ENCODE measurements at regions not wholly inside any gene's neighbourhood (a gene's known extent, or its start where the extent isn't known, plus 50 kb on each side); places are given as distances from the start of the nearest gene placed in this dataset.
"Not testable (repeated sequence)": the region's sequence is repeated elsewhere in the genome, so short reads cannot be mapped to it uniquely, and the experiment has no call there.

DNA sequence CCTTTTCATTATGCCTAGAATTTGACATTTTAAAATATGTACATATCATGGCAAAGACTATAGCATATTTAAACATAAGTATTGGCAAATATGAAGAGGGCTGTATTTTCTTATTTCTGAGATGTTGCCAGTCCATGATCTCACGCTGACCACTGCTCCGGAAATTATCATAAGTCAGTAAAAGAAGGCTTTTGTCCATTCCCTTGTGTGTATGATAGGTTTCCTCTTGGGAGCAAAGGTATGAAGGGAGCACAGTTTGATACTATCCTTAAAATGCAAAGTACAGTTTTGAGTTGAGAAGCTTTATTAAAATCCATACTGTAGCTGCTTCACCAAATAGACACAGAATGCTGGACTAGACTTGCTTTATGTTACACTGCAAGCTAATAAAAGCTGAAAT is 52.6 kb upstream of the AGA start:
- no peak for DNase-seq (ENCODE audit: low spot score)

DNA sequence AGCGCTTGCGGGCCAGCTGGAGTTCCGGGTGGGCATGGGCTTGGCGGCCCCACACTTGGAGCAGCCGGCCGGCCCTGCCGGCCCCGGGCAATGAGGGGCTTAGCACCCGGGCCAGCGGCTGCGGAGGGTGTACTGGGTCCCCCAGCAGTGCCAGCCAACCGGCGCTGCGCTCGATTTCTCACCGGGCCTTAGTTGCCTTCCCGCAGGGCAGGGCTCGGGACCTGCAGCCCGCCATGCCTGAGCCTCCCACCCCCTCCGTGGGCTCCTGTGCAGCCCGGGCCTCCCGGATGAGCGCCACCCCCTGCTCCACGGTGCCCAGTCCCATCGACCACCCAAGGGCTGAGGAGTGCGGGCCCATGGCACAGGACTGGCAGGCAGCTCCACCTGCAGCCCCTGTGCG is 53.4 kb upstream of the AGA start:
- not testable (repeated sequence) for DNase-seq (ENCODE audit: low spot score)

DNA sequence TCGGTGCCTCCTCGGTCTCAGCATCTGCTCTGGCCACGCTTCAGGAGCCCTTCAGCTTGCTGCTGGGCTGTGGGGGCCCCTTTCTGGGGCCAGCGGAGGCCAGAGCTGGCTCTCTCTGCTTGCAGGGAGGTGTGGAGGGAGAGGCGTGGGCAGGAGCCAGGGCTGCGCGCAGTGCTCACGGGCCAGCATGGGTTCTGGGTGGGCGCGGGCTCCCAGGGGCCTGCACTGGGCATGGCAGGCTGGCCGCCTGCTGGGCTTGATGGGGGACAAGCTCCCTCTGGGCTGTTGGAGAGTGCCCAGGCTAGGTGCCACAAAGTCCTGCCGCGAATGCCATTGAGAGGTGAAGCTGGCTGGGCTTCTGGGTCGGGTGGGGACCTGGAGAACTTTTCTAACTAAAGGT is 57.3 kb upstream of the AGA start:
- no peak for DNase-seq (ENCODE audit: low spot score)

DNA sequence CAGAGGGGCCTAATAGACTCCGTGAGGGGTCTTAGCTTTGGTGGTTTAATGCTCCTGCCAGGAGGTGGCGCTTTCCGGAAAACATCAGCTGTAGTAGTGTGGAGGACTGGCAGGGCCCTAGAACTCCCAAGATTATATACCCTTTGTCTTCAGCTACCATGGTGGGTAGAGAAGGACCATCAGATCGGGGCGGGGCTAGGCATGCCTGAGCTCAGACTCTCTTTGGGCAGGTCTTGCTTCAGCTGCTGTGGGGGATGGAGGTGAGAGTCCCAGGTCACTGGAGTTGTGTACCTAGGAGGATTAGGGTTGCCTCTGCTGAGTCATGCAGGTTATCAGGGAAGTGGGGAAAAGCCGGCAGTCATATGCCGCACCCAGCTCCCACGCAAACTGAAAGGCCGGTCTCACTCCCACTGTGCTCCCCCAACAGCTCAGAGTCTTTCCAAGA is 63.0 kb upstream of the AGA start:
- no peak for DNase-seq (ENCODE audit: low spot score)

DNA sequence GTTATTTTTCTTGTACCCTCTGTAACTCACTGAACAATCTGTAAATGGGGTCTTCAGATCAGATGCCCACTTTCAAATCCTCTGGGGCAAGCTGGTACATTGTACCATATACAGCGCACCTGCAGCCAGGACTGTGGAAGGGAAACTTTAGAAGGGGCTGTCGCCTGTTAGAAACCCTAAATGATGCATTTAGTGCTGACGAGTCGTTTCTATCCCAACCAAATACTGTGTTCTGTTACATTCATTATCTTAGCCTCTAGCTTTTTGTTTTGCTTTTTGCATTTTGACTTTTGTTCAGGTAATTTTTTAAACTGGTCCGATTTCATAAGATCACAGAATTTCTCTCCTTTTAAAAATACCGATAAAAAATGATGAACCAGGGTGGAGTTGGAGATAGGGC is 66.4 kb upstream of the AGA start:
- DNase-seq (ENCODE audit: low spot score), result no peak

DNA sequence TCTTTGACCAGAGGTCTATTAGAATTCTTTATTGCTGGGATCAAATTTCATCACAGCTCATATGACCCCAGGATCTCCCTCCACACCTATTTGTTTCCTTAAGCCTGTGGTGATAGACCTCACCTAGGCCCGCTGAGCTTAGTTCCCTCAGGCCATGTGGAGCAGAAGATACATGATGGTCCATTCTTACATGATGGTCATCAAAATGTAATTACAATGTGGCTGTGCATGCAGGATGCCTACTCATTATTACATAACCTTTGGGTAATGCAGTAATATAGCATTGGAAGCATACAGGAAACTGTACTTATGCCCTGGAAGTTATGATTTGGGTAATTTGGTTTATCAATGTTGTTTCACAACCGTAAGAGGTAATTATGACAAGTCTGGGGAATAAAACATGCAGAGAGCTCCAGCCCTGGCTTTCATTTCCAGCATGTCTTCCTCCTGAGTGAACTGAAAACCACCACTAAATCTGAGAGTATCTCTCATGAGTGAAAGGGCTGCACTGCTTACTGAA is 67.0 kb upstream of the AGA start:
- no peak for DNase-seq (ENCODE audit: low spot score)

DNA sequence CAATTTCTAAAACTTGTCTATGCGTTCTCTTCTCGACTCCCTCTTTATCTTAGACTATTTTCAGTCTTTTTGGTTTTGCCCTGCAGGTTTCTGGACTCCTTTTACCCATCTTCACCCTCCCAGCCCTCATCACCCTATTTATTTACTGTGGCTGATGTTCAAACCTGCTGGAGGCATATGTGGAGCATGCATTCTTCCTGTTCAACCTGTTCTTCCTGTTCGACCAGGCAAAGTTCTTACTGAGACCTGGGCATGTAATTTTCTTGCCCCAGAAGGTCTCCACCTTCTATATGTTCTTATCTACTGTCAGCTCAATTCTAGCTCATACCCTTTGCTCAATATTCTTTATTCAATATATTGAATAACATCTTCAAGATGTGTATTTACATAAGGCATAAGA is 69.4 kb upstream of the AGA start:
- DNase-seq (ENCODE audit: low spot score), result peak; percentile 61

DNA sequence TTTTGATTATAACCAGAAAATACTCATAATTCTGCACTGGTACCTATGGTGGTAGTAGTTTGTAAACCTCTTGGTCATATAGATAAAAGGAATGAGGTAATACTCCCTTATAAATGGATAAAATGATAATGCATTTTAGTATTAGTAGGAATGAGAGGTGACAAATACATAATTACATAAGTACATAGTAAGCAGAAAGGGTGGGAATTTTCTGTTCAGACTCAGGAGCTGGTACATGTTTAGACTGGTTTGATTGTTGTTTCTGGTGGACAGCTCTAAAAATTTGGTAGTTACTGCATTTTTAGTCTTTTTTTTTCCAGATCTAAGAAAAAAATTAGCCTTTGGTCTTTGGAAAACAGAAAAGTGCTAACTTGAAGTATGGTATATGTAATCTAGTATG is 70.4 kb upstream of the AGA start:
- DNase-seq (ENCODE audit: low spot score), result no peak

DNA sequence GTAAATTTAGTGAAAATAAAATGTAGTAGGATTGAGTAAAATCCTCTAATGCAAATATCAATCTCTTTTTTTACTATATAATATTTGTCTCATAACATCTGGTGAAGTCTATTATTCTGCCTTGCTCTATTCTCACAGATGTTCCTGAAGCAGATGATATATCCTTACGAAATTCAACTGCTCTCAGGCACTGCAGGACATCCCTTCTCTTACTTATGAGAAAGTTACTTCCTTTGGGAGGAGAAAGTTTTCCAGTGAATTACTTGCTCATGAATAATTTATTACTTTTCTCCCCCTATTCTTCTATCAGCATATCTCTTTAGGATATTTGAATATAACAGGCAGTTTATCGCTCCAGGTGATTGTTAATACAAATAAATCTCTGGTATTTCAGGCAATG is 75.6 kb upstream of the AGA start:
- DNase-seq (ENCODE audit: low spot score), result no peak

DNA sequence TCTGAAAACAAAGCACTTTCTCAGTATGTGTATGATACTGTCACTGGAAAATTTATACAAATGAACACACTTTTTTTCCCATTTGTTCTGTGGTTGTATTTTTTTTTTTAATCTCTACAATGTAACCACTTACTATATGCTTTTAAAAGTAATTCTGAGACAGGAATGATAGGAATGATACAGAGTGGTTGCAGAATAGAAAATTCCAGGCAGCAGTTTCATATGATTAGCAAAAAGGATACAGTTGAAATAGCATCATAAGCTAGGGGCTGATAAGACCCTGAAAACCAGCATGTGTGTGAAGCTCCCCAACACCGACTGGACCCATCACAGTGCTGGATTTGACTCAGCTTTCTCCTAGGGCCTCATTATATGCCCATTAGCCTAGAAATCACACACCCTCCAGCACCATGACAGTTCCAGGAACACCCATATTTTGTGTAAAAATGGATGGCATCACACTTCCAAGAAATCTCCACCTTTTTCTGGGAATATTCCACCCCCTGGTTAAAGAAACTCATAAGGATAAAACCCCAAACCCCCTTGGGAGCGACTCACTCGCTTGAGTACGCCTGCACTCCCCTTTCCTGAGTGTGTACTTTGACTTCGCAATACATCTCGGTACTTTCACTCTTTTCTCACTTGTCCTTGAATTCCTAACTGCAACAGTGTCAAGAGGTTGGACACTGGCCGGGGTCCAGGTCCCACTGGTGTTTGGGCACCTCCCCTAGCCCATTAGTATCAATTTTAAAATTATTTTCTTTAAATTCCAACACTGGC is 77.4 kb upstream of the AGA start:
- DNase-seq (ENCODE audit: low spot score), result peak; percentile 11

DNA sequence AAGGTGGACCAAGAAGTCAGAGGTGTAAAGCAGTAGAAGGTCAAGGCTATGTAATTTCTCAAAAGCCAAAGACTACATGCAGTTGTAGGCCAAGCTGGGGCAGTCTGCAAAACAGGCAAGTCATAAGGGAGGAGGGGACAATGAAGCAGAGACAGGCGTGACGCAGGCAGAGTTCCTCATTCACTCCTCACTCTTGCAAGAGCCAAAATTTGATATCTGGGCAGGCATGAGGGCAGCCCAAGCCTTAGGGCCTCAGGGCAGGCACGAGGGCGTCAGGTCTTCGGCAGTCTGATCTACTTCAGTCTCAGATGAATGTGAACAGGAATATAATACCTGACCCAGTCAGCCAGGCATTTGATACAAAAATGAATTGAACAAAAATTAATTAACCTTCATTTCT is 86.4 kb upstream of the AGA start:
- DNase-seq (ENCODE audit: low spot score), result no peak

DNA sequence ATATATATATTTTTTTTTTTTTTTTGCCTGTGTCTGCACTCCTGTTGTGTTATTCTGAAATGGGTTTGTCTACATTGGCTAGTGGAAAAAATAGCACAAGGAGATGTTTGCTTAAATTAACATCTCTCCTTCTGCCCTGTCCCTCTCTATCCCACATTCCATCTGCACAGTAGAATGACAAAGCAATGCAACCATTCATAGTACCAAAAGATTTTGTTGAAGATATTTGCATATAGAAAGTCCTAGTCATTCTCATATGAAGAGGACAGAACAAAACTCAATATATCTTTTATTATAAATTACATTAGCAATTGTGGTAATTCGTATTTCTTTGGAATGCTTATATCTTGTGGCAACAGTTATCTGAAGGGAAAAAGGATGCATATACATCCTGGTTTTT is 88.3 kb upstream of the AGA start:
- DNase-seq (ENCODE audit: low spot score), result no peak

DNA sequence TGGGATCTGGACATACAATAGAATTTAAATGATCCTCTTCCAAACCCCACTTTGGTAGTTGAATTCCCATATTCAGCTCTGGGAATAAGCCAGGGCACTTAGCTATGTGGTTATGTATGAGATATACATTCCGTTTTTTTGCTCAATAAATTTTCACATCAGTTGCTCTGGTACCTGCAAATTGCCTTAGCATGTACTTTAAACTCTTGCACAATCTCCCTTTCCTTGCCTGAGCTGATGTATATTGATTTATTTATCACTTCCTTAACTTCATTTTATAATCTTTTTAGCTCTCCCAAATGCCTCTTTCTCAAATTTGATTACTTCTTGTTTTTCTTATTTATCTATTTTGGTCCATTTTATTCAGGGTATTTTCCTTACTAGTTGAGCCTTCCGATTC is 90.1 kb upstream of the AGA start:
- DNase-seq (ENCODE audit: low spot score), result no peak

DNA sequence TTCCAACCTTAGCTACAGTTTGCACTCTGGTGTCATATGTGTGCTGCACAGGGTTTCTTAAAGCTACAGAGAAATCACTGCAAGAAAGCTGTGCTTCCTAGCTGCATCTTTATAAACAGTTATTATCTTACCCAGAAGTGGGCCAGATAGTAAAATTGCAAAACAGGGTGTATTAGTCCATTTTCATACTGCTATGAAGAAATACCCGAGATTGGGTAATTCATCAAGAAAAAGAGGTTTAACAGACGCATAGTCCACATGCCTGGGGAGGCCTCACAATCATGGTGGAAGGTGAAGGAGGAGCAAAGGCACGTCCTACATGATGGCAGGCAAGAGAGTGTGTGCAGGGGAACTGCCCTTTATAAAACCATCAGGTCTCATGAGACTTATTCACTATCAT is 92.6 kb upstream of the AGA start:
- not testable (repeated sequence) for DNase-seq (ENCODE audit: low spot score)

DNA sequence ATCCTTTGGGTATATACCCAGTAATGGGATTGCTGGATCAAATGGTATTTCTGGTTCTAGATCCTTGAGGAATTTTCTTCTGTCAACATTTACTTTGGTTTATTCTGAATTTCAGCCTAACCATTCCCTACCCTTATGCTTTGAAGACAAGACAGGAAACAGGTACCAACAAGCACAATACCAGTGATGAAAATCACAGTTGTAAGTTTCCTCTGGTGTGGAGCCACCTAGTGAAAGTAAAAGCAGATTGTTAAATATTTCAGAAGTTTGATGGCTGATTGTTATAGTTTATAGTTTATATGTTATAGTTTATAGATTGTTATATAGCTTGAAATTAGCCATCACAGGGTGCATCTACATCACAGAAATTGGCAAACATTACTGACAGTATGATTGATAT is 104.5 kb upstream of the AGA start:
- DNase-seq (ENCODE audit: low spot score), result no peak

DNA sequence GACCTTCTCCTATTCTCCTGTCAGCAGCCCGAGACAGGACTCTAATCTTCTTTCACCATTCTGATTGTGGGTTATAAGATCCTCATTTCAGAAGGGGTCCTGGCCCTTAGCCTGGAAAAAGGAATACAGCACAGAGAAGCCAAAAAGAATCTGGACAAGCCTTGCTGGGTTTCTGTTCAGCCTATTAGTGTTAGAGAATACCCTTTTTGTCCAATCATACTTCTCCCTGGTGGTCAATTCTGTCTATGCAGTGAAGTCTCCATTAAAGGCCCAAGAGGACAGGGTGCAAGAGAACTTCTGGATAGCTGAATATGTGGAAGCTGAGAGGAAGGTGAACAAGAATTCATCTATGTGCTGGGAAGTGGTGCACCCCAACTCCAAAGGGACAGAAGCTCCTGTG is 105.7 kb upstream of the AGA start:
- no peak for DNase-seq (ENCODE audit: low spot score)

DNA sequence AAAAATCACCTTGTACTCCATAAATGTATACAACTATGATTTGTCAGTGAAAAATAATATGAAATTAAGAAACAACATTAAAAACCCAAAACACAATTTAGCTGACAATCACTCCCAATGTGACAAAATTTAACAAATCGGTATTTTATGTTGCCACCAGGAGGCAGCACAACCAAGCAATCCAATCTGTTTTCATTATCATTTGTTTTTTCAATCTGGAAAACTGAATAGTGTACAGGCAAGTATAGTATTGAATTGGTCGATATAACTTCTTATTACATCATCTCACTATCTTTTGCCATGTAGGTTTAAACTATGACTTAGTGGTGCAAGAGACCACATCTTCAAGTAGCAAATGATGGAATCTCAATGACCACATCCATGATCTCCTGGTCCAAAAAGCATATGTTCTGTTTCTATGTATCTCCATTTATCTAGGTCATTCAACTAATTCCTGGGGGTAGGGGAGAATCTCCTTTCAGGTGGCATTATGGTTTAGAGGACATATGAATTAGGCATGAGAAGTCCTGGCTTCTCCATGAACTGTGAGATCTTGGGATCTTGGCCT is 112.9 kb upstream of the AGA start:
- peak; percentile 25 for DNase-seq (ENCODE audit: low spot score)

DNA sequence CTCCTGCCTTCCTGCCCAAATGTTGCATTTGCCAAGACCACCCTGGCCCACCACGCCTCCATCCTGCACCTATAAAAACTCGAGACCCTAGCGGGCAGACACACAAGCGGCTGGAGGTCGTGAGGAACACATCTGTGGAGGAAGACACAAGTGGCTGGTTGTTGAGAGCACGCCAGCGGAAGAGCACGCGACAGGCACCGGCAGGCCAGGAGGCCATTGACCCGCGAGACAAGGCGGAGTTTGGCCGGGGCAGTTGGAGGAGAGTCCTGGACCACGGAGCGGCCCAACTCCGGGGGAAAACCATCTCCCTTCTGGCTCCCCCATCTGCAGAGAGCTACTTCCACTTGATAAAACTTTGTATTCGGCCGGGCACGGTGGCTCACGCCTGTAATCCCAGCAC is 115.2 kb upstream of the AGA start:
- DNase-seq (ENCODE audit: low spot score), result no peak

DNA sequence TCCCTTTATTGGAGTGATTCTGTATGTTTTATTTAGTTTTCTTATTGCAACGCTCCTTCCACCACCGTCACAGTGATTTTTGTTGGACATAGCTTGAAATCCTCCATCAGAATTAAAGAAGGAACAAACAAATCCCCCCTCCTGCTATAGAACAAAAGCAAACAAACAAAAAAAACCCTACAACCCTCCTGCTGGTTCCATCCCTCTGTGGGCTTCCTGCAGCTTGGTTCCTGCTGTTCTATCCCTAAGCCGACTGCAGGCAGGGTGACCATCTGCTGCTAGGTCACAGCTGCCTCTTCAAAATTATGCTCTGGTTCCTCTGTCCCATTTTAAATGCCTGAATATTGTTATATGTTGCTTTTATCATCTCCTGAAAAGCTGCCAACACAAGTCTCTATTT is 116.8 kb upstream of the AGA start:
- DNase-seq (ENCODE audit: low spot score), result no peak

DNA sequence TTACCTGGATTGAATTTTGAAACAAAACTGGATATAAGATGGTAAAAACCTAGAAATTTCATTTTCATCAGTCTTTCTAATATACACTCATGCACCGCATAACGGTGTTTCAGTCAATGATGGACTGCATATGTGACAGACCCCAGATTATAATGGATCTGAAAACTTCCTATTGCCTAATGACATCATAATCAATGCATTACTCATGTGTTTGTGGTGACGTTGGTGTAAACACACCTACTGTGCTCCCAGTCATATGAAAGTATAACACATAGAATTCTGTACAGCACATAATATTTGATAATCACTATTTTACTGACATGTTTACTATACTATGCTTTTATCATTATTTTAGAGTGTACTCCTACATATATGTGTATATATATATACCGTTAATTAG is 119.9 kb upstream of the AGA start:
- DNase-seq (ENCODE audit: low spot score), result no peak

DNA sequence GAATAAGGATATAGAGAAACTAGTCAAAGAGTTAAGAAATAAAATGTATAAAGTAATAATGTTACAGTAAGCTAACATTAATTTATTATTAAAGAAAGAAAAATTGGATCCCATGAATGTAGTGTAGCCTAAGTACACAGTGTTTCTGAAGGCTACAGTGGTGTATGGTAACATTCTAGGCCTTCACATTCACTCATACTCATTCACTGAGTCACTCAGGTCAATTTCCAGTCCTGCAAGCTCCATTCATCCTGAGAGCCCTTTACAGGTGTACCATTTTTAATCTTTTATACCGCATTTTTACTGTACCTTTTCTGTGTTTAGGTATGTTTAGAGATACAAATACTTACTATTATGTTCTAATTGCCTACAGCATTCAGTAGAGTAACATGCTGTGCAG is 120.6 kb upstream of the AGA start:
- DNase-seq (ENCODE audit: low spot score), result no peak

DNA sequence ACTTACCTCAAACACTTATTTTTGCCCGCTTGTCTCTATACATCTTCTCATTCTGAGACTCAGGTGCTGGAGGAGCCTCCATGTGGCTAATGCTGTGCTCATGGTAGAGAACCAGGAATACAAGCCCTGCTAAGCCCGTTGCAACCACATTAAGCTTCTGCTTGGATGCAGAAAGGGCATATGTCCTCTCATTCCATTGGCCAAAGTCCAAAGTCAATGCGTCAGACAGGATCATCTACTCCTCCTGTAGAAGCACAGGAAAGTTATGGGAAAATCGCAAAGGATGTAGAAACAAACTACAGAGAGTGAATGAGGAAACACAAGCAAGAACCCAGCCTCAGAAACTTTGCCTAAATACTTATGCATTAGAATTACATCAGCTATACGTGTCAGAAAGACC is 124.5 kb upstream of the AGA start:
- no peak for DNase-seq (ENCODE audit: low spot score)

DNA sequence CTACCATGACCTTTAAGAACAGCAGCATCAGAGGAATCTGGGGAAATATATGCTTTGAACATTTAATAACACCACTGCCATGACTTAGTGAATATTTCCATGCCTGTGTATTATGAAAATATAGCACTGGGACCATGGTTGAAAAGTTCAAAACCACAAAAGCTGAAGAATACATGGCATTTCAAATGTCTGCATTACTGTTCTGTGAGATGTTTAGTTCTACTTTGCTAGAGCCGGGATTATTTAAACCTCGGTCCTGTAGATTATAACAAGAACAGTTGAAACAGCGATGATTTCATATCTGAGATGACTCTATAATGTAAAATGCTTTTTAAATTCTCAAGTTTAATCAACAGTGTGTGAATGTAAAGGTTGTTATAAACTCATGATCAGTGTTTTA is 126.7 kb upstream of the AGA start:
- peak; percentile 65 for DNase-seq (ENCODE audit: low spot score)

DNA sequence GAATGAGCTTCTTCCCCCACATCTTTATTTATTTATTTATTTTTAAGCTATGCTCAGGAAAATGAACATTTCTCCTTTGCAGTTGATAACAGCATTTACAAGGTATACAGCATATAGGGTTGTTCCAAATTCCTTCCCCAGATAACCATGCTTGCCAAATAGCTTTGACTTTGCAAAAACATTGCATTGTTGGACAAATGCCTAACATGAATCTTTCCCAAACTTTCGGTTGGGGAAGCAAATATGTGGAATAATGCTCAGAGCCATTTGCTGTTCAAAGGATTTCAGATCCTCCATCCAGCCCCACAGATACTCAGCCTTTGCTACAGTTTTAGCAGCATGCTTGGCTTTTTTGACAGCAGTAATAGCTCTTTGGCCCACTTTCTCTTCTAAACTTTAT is 127.2 kb upstream of the AGA start:
- peak; percentile 83 for DNase-seq (ENCODE audit: low spot score)

Data from umbilical cord (tissue), 1 donor.